Ammon's horn (tissue), 1 donor: ENCODE measurements at regions not wholly inside any gene's neighbourhood (a gene's known extent, or its start where the extent isn't known, plus 50 kb on each side); places are given as distances from the start of the nearest gene placed in this dataset.

Source experiments
- DNase-seq: peaks from one replicate; pipeline ENCODE4 v3.0.0-alpha.2; 2016; ENCODE audit warnings: low spot score

DNA sequence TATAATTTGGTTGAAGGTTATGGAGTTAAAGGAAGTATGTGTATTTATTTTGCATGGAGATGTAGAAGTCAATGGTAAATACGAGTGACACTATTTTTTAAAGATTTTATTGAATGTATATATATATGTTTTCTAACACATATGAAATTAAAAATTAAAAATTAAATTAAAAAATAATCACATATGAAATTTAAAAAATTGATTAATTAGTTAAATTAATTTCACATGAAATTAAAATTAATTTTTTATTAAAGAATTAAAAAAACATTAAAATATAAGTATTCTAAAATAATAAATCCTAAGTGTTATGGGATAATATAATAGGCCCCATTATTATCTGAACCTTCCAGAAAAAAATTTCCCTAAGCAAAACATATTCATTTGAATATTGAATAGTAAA is 1163.5 kb downstream of the ARAP2 start:
- DNase-seq, result no peak

GRCh38 chr4:35087218-35087617 is 1157.1 kb downstream of the ARAP2 start:
- DNase-seq, result no peak

- no peak for DNase-seq
Measured at GRCh38 chr4:35100932-35101331, 1143.4 kb downstream of the ARAP2 start.

DNA sequence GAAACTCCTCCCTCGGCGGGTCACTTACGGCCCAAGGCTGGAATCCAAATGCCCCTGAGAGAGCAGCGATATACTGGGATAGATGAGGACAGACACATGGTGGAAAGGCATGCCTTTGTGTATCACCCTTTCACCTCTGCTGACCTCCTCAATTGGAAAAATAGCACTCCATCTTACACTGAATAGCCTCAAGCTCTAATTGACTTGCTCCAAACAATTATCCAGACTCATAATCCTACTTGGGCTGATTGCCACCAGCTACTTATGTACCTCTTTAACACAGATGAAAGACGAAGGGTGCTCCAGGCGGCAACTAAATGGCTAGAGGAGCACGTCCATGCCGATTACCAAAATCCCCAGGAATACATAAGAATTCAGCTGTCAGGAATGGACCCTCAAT is 1142.2 kb downstream of the ARAP2 start:
- no peak for DNase-seq

DNA sequence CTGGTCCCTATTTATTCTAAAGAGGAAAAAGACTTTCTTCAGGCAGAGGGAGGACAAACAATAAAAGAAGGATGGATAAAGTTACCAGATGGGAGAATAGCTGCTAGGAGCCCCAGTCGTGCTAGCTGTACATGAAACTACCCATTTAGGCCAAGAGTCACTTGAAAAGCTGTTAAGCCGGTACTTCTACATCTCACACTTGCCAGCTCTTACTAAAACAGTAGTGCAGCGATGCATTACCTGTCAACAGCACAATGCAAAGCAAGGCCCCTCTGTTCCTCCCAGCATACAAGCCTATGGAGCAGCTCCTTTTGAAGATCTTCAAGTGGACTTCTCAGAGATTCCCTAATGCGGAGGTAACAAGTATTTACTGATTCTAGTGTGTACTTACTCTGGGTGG is 1138.8 kb downstream of the ARAP2 start:
- no peak for DNase-seq

DNA sequence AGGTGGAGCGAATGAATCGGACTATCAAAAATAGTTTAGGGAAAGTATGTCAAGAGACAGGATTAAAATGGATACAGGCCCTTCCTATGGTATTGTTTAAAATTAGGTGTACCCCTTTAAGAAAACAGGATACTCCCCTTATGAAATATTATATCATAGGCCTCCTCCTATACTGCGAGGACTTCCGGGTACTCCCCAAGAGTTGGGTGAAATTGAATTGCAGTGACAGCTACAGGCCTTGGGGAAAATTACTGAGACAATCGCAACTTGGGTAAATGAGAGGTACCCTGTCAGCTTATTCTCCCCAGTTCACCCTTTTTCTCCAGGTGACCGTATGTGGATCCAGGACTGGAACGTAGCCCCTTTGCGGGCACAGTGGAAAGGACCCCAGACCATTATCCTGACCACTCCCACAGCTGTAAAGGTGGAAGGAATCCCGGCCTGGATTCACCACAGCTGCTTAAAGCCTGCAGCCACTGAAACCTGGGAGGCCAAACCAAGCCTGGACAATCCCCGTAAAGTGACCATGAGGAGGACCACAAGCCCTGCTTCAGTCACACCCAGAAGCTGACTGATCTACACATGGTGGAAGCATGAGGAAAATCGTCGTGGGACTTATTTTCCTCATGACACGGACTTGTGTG is 1138.1 kb downstream of the ARAP2 start:
- no peak for DNase-seq

DNA sequence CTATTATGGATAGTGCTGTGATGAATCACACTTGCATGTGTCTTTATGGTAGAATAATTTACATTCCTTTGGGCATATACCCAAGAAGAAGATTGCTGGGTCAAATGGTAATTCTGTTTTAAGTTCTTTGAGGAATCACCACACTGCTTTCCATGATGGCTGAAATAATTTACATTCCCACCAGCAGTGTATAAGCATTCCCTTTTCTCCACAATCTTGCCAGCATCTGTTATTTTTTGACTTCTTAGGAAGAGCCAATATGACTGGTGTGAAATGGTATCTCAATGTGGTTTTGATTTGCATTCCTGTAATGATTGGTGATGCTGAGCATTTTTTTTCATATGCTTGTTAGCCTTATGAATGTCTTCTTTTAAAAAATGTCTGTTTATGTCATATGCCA is 1120.2 kb downstream of the ARAP2 start:
- no peak for DNase-seq

- no peak for DNase-seq
Measured at GRCh38 chr4:35125995-35126712, 1118.2 kb downstream of the ARAP2 start.

DNA sequence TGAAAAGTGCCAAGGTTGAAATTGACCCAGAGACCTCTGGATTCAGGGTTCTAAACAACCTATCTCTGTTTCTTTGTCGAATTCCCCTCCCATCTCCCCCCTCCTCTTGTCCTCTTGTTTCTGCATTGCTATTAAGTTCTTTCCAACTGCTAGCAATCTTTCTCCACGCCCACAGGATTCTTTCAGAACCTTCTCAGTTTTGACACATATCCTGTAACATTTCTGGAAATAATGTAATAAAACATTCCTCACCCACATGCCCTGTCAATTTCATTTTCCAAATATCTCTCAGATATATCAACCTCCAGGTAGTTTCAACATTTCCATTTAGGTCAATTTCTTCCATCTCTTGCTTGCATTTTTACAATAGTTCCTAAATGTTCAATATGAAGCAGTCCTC is 1105.9 kb downstream of the ARAP2 start:
- no peak for DNase-seq

DNA sequence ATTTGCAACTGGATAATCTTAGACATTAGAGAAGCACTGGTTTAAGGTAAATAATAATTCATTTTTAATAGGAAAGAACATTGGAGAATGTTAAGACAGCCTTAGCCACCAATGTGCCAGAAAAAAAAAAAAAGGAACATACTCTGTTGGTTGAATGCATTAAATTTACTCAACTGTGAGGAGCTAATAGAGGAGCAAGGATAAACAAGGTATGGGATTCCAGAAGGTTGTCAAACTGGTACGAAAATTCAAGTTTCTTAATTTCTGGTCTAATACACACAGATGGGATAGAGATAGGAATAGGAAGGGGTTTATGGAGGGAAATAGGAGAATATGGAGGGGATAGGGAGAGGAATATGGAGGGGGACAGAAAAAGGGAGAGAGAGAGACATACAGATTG is 1096.6 kb downstream of the ARAP2 start:
- DNase-seq, result no peak

- DNase-seq, result no peak
Measured at GRCh38 chr4:35151816-35152572, 1092.3 kb downstream of the ARAP2 start.

DNA sequence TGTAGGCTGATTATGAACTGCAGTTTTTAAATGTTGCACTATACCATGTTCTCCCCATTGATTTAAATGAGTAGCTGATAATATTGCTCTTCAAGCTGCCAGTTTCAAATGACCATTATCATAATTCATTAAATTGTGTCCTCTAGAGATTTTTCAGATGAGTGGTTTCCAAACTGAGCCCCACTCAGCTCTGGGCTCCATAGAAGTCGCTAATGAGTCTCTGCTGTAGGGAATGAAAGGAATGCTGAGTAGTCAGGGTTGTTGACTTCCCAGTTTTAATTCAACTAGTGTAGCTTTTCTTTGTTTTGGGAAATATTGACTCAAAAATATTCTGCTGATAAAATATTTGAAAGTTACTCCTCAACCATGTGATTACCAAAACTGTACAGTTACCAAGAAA is 1081.1 kb downstream of the ARAP2 start:
- DNase-seq, result no peak

GRCh38 chr4:35164063-35164462 is 1080.3 kb downstream of the ARAP2 start:
- DNase-seq, result no peak

DNA sequence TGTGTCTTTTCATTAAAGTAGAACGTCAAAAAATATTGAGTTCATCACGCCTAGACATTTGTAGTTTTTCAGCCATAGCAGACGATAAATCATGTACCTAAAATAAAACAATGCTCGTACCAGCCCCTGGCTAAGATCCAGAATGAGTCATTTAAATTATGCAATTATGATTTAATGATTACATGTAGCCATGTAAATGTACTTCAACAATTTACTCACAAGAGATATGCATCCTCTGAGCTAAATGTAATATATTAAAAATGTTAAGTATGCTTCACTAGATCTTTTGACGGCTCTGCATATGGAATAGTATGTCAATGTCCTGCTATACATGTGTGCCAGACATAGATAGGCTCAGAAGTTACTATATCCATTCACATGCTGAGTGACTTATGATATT is 1077.8 kb downstream of the ARAP2 start:
- DNase-seq, result no peak

GRCh38 chr4:35167385-35167784 is 1076.9 kb downstream of the ARAP2 start:
- no peak for DNase-seq

- no peak for DNase-seq
Measured at GRCh38 chr4:35175487-35175886, 1068.8 kb downstream of the ARAP2 start.

GRCh38 chr4:35175894-35176293 is 1068.4 kb downstream of the ARAP2 start:
- DNase-seq, result no peak

GRCh38 chr4:35182451-35182850 is 1061.9 kb downstream of the ARAP2 start:
- no peak for DNase-seq

GRCh38 chr4:35189988-35190613 is 1054.2 kb downstream of the ARAP2 start:
- DNase-seq, result no peak

GRCh38 chr4:35201403-35201802 is 1042.9 kb downstream of the ARAP2 start:
- no peak for DNase-seq

GRCh38 chr4:35216636-35217035 is 1027.7 kb downstream of the ARAP2 start:
- DNase-seq, result no peak

DNA sequence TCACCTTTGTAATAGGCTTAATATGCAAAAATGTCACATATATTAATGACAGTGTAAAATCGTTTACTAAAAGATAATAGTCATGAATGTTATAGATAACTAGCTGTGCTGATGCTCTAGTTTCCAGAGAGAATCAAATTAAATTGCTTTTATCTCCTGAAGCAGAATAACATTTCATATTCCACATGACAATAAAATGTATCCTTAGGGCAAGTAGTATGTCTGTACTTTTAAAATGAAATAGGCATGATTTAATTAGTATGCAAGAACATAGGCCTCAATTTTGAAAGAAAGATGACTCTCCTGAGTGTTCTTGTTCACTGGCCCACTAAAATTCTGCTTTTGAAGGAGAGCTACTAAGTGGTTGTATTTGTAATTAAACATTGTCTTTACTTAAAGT is 1027.0 kb downstream of the ARAP2 start:
- no peak for DNase-seq

DNA sequence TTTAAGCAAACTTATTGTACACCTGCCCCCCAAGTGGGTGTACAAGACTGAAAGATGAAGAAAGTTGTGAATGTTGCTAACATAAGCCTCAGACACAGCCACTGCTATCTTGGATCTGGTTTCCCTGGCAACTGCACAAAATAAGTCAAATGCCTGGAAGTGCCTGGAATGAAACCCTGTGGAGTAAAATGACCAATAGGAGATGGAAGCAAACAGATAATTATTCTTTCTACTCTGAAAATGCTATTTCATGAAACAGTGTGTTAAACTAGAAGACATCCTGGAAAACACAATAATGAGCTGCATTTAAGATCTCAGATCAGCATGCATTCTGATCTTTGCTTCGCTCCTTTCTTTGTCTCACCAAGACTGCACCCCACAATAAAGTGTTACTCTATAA is 1016.0 kb downstream of the ARAP2 start:
- no peak for DNase-seq
